LNCAP (cell line): ENCODE measurements at regions not wholly inside any gene's neighbourhood (a gene's known extent, or its start where the extent isn't known, plus 50 kb on each side); places are given as distances from the start of the nearest gene placed in this dataset.

Experiments
- CTCF ChIP-seq: fragments of 450-650 bp; IDR thresholded peaks from 2 replicates; pipeline ENCODE4 v1.5.1; 2017; ENCODE audit warnings: mild to moderate bottlenecking

- no peak for TF ChIP-seq CTCF
These were observed 434.3 kb downstream of the ETS1 start for GRCh38 chr11:128152796-128153696.

DNA sequence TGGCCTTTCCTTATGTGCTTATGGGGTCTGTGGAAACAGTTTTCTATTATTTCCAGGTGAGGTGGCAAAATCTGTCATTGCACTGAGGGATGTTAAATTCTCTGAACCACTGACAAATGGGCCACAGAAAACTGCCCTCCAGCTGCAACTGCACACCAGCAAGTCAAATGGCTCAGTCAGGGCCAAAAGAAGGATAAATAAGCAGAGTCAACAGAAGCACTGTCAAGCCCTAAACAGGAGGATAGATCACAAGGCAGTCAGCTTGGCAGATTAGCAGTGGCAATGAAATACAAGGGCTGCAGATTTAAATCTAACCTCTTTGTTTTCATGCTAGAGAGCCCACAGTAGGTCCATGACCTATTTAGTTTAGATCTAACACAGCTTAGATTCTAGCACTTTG, 435.6 kb downstream of the ETS1 start:
- no peak for TF ChIP-seq CTCF

DNA sequence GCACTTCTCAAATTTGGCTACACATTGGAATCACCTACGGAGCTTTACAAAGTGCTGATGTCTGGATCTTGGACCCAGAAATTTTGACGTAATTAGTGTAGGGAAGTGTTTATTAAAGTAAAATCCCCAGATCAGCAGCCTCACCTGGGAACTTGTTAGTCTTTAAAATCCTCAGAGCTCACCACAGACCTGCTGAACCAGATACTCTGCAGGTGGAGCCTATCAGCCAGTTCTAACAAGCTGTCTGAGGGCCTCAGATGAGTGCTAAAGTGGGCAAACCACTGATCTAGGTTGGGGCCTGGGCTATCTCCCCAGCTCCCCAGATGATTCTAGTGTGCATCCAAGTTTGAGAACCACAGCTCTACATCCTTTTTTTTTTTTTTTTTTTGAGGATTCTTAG, 436.0 kb downstream of the ETS1 start:
- no peak for TF ChIP-seq CTCF

DNA sequence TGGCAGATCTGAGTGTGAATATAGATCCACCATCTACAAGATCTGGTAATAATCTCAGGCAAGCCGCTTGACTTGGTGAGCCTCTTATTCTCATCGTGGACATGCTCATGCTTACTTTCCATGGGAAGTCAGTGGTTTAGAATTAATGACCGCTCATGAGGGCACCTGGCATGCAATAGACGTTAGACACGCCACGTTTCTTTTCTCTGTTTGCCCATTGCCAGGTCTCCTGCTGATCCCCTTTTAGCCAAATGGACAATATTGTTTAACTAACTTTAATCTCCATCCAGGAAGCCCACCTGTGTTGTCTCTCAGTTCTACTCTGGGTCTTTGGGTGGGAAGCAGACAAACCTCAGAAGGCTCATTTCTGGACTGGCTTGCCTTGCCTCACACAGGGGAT, 439.1 kb downstream of the ETS1 start:
- TF ChIP-seq CTCF = no peak

GRCh38 chr11:128146926-128147605, 440.3 kb downstream of the ETS1 start:
- TF ChIP-seq CTCF = no peak

DNA sequence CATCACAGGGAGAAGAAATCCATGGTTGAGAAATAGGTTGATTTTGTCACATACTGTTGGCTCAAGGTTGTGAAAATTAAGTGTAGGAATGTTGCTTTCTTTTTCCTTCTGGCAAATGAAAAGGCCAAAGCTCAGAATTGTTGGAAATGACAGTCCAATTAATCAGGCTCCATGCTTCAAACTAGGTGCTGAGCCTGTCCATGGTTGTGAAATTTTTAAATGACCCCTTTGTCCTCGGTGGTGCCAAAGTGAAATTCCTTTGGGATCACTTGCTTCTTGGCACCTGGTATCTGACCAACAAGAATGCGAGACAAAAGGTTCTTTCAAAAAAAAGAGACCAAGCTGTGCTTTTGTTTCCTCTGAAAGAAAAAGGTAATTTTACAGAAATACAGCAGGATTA, 451.9 kb downstream of the ETS1 start:
- no peak for TF ChIP-seq CTCF

DNA sequence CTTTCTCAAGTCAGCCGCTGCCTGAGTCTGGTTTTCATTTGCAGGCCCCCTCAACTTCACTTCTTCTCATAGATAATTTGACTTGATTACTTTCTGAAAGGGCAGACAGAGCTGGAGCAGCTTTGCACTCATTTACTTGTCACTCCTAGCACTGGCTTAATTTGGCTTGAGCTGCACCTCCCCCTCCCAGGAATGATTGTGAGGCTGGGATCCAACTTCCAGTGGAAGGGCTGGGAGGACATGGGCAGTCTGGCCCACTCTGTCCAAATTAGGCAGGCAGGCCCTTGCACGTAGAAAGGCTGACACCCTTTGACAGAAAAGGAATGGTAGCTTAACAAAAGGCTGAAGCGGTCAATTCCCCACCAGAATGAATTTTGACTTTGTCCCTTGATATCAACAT, 453.9 kb downstream of the ETS1 start:
- TF ChIP-seq CTCF = no peak
